GM13977 (cell line): ENCODE measurements at regions not wholly inside any gene's neighbourhood (a gene's known extent, or its start where the extent isn't known, plus 50 kb on each side); places are given as distances from the start of the nearest gene placed in this dataset.

Experiments
- DNase-seq: peaks from one replicate; pipeline ENCODE4 v3.0.0; 2012; ENCODE audit warnings: low spot score
- CTCF ChIP-seq: IDR thresholded peaks from 2 replicates; pipeline ENCODE4 v1.5.1; 2012; ENCODE audit warnings: mild to moderate bottlenecking, control low read depth; ENCODE audit not compliant: insufficient read depth; ENCODE audit errors: extremely low read depth, missing control alignments
- in situ Hi-C: fragments of 300-500 bp; cut with MboI; formaldehyde crosslinking; loops from one replicate; pipeline ENCODE4 v1.12.0; 2022; ENCODE audit warnings: low sequenced_read_pairs, low pct_unique_long_range_greater_than_20kb, mixed read lengths, inconsistent platforms; ENCODE audit not compliant: unreplicated experiment

GRCh38 chr2:173590276-173590861 is 235.7 kb downstream of the CDCA7 start:
- DNase-seq: no peak
- in situ Hi-C loops: no loop called here

GRCh38 chr2:173593109-173593508 is 238.4 kb downstream of the CDCA7 start:
- DNase-seq: no peak
- in situ Hi-C loops: no loop called here
- TF ChIP-seq CTCF: no peak

More at GRCh38 chr2:173590276-173590861, 235.7 kb downstream of the CDCA7 start:
- TF ChIP-seq CTCF: no peak

- no peak for DNase-seq
- in situ Hi-C loops: no loop called here
- no peak for TF ChIP-seq CTCF
Observed at GRCh38 chr2:173596244-173596643, 241.6 kb downstream of the CDCA7 start.

- in situ Hi-C loops: no loop called here
- DNase-seq: no peak
- no peak for TF ChIP-seq CTCF
Observed at GRCh38 chr2:173598525-173598924, 243.9 kb downstream of the CDCA7 start.

GRCh38 chr2:173599821-173600359 is 245.2 kb downstream of the CDCA7 start:
- TF ChIP-seq CTCF: no peak
- in situ Hi-C loops: no loop called here

GRCh38 chr2:173602153-173602795 is 247.6 kb downstream of the CDCA7 start:
- no peak for TF ChIP-seq CTCF
- no peak for DNase-seq
- in situ Hi-C loops: no loop called here

More at GRCh38 chr2:173599821-173600359, 245.2 kb downstream of the CDCA7 start:
- DNase-seq: no peak
